Colonic mucosa (tissue), 4 donors: ENCODE measurements at regions not wholly inside any gene's neighbourhood (a gene's known extent, or its start where the extent isn't known, plus 50 kb on each side); places are given as distances from the start of the nearest gene placed in this dataset.

Experiments used
- DNase-seq: peaks from one replicate; pipeline ENCODE4 v3.0.0-alpha.2; 2020
- H3K27ac ChIP-seq: fragments of 200-600 bp; one replicate; pipeline ENCODE4 v1.8.0; 2021
- H3K27me3 ChIP-seq: fragments of 200-600 bp; one replicate; pipeline ENCODE4 v1.8.0; 2021
- H3K36me3 ChIP-seq: fragments of 200-600 bp; one replicate; pipeline ENCODE4 v1.8.0; 2021
- H3K4me1 ChIP-seq: fragments of 200-600 bp; one replicate; pipeline ENCODE4 v1.8.0; 2021; ENCODE audit warnings: mild to moderate bottlenecking
- H3K4me3 ChIP-seq: fragments of 200-600 bp; one replicate; pipeline ENCODE4 v1.8.0; 2021
- H3K9ac ChIP-seq, 2 donors: one replicate each; pipeline ENCODE4 v1.7.0; 2013; ENCODE audit warnings: control low read depth in 2 of 2, low read depth in 2 of 2, low read length in 2 of 2
- H3K9me3 ChIP-seq: fragments of 200-600 bp; one replicate; pipeline ENCODE4 v1.8.0; 2021
- CTCF ChIP-seq: fragments of 200-600 bp; IDR thresholded peaks from one replicate; pipeline ENCODE4 v1.8.0; 2022; ENCODE audit warnings: antibody characterized with exemption, mild to moderate bottlenecking
- intact Hi-C: fragments of 100-400 bp; cut with DNase I; formaldehyde crosslinking; loops from one replicate; pipeline ENCODE4 v1.14.1; 2022
- donor health status: healthy.
- donor health status: DM: no; HTN: no; CAD: no.
- donor health status: DM: no; HTN: no; CAD: no.

- Histone ChIP-seq H3K27me3 (no peaks in the 10 kb centered on the region), H3K9ac (no peak overlapping the region), H3K9me3 (no peaks in the 10 kb centered on the region), H3K4me1 (no peaks in the 10 kb centered on the region), H3K4me3 (no peak overlapping the region), H3K27ac (no peak overlapping the region), H3K36me3 (no peaks in the 10 kb centered on the region)
- intact Hi-C loops: no loop called here
- no peak for DNase-seq
- TF ChIP-seq CTCF: no peak
These were observed 67.3 kb upstream of the UCN3 start for GRCh38 chr10:5297466-5297865.

- Histone ChIP-seq H3K4me1 (no peaks in the 10 kb centered on the region), H3K4me3 (no peak overlapping the region), H3K9me3 (no peaks in the 10 kb centered on the region), H3K27me3 (no peaks in the 10 kb centered on the region), H3K27ac (no peak overlapping the region), H3K36me3 (no peaks in the 10 kb centered on the region), H3K9ac (no peak overlapping the region)
- no peak for DNase-seq
- intact Hi-C loops: no loop called here
- TF ChIP-seq CTCF: no peak
These were observed 66.8 kb upstream of the UCN3 start for GRCh38 chr10:5297996-5298395.

GRCh38 chr10:5299950-5300349, 64.8 kb upstream of the UCN3 start:
- H3K9ac ChIP-seq: no peak overlapping the region
- intact Hi-C loops: no loop called here
- no peaks in the 10 kb centered on the region for H3K4me1 ChIP-seq
- no peak for TF ChIP-seq CTCF
- no peaks in the 10 kb centered on the region for H3K36me3 ChIP-seq
- no peak for DNase-seq
- H3K9me3 ChIP-seq: no peaks in the 10 kb centered on the region
- H3K27me3 ChIP-seq: no peaks in the 10 kb centered on the region
- no peak overlapping the region for H3K4me3 ChIP-seq
- no peak overlapping the region for H3K27ac ChIP-seq

GRCh38 chr10:5303504-5303903, 61.3 kb upstream of the UCN3 start:
- no peak for DNase-seq
- no peaks in the 10 kb centered on the region for H3K36me3 ChIP-seq
- no peaks in the 10 kb centered on the region for H3K9me3 ChIP-seq
- TF ChIP-seq CTCF: no peak
- intact Hi-C loops: no loop called here
- no peak overlapping the region for H3K4me3 ChIP-seq
- H3K9ac ChIP-seq: no peak overlapping the region
- no peaks in the 10 kb centered on the region for H3K4me1 ChIP-seq
- no peak overlapping the region for H3K27ac ChIP-seq
- no peaks in the 10 kb centered on the region for H3K27me3 ChIP-seq

- TF ChIP-seq CTCF: no peak
- no peak overlapping the region for H3K4me3 ChIP-seq
- no peaks in the 10 kb centered on the region for H3K9me3 ChIP-seq
- H3K4me1 ChIP-seq: no peaks in the 10 kb centered on the region
- no peak overlapping the region for H3K9ac ChIP-seq
- no peak for DNase-seq
- H3K36me3 ChIP-seq: no peaks in the 10 kb centered on the region
- H3K27ac ChIP-seq: no peak overlapping the region
- no peaks in the 10 kb centered on the region for H3K27me3 ChIP-seq
- intact Hi-C loops: no loop called here
These were observed 59.4 kb upstream of the UCN3 start for GRCh38 chr10:5305374-5305773.

GRCh38 chr10:5310914-5311313, 53.9 kb upstream of the UCN3 start:
- no peak overlapping the region for H3K27ac ChIP-seq
- H3K27me3 ChIP-seq: no peaks in the 10 kb centered on the region
- DNase-seq: no peak
- H3K4me1 ChIP-seq: no peaks in the 10 kb centered on the region
- no peaks in the 10 kb centered on the region for H3K9me3 ChIP-seq
- no peaks in the 10 kb centered on the region for H3K36me3 ChIP-seq
- H3K9ac ChIP-seq: no peak overlapping the region
- intact Hi-C loops: no loop called here
- no peak overlapping the region for H3K4me3 ChIP-seq
- no peak for TF ChIP-seq CTCF
